ENCODE measurements at regions not wholly inside any gene's neighbourhood (a gene's known extent, or its start where the extent isn't known, plus 50 kb on each side); places are given as distances from the start of the nearest gene placed in this dataset.

DNA sequence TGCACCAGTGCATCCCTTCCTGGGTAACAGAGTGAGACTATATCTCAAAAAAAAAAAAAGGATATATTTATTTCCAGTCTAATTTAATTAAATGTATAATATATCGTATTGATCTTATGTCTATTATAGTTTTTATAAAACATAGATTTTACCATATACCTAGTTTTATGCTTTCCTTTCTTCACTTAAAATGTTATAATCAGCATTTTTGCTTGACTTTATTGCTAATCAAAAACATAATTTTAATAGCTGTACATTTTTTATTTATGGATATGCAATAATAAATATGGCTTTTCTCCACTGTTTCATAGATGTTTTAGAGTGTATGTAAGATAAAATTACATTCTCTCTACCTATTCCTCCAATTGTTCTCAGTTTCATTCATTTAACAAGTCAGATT, 958.0 kb downstream of the EPHA4 start:
- H3K9ac ChIP-seq (ENCODE audit: insufficient read depth, low read depth, low read length), result no peak overlapping the region
- TF ChIP-seq NONO (IDR thresholded peaks at IDR 0.05) (no peak), NONO (CRISPR knock-in tag; conservative IDR thresholded peaks at IDR 0.05) (no peak), ZKSCAN8 (CRISPR knock-in tag; IDR thresholded peaks at IDR 0.05; ENCODE audit: borderline replicate concordance) (no peak), ZFP37 (CRISPR knock-in tag; IDR thresholded peaks at IDR 0.05; ENCODE audit: borderline replicate concordance) (no peak), MAFF (IDR thresholded peaks at IDR 0.05; ENCODE audit: low read depth, low read length) (peak; percentile 62; the same call in 1 of the 2 replicates), CAMTA2 (CRISPR knock-in tag; IDR thresholded peaks at IDR 0.05; ENCODE audit: borderline replicate concordance) (no peak), MAFK (conservative IDR thresholded peaks at IDR 0.05 in 1 of 2, IDR thresholded peaks at IDR 0.05 in 1 of 2; ENCODE audit: low read length in 2 of 2) (peak; percentile 52 to 80; a peak in 3 of 4 replicates)
- H4K20me1 ChIP-seq (ENCODE audit: insufficient read depth, low read length), result no peaks in the 10 kb centered on the region
- BruUV-seq (replicated peaks), result no TSS peak
- WGBS (ENCODE audit: low lambda C conversion rate), result 3% methylated on average over 1 of the region's 1 CpG
- H3K27me3 ChIP-seq (ENCODE audit: control insufficient read depth in 1 of 2, insufficient read depth in 2 of 2, low read length in 2 of 2), result no peaks in the 10 kb centered on the region
- ATAC-seq, result no peak
- in situ Hi-C loops (cut with HindIII; ENCODE audit: extremely low pct_ligation_motif_present, low pct_unique_long_range_greater_than_20kb), result no loop called here
- no peaks in the 10 kb centered on the region for H3K4me1 ChIP-seq (ENCODE audit: insufficient read depth, low read length)
- CTCF ChIA-PET (ENCODE audit: low intra/inter-chr PET ratio, low total read pairs), result no interaction called here
- no peak for DNase-seq (ENCODE audit: low spot score)
- H3K4me3 ChIP-seq (replicated peaks in 1 of 3; ENCODE audit: insufficient read depth in 1 of 3, low read depth in 2 of 3, low read length in 3 of 3), result no peak overlapping the region
- H2AFZ ChIP-seq (ENCODE audit: low read length), result no peak overlapping the region
- FAIRE-seq, result no peak
- no peaks in the 10 kb centered on the region for H3K36me3 ChIP-seq (replicated peaks in 1 of 2; ENCODE audit: control insufficient read depth in 1 of 2, insufficient read depth in 2 of 2, low read length in 2 of 2)
- H3K4me2 ChIP-seq (ENCODE audit: low read depth, low read length), result no peak overlapping the region
- no peaks in the 10 kb centered on the region for H3K79me2 ChIP-seq (ENCODE audit: insufficient read depth, low read length)
- no peak overlapping the region for H3K27ac ChIP-seq (ENCODE audit: extremely low read length, insufficient read depth, low read length)
- H3K9me3 ChIP-seq (ENCODE audit: low read length), result peaks cover 23% of the 10 kb centered on the region; the same call in 1 of the 2 replicates
- intact Hi-C loops (cut with micrococcal nuclease; ENCODE audit: unreplicated experiment), result no loop called here
- POLR2A ChIA-PET, result no interaction called here

DNA sequence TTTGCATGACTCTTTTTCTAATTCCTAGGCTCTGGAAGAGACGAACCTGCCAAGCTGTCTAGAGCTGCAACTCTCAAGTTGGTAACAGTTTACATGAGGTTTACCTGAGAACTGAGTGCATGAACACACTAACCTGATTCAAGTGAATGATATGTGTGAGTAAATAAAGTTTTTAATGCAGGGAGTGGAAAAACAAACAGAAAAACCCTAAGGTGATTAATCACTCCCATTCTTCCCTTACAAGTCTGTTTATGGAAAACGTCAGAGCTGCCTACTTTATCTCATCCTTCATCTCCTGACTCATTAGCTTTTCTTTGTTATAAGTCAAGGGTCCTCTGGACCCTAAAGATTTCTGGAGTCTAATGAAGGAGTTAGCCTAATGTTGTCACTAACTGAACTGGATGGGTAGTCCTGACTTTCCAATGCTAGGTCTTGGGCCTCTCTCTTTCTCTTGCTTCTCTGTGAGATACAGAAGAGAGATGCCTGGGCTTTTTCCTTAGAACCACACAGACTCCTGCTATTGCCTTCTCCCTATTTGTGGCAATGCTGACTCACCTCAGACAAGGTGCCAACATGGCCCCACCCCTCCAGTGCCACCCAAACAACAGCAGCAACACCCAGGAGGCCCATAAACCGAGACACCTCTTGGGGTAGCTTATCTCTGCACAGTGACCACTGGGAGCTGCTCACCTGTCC, 952.4 kb downstream of the EPHA4 start:
- no peak overlapping the region for H3K27ac ChIP-seq (ENCODE audit: extremely low read length, insufficient read depth, low read length)
- no peak overlapping the region for H2AFZ ChIP-seq (ENCODE audit: low read length)
- TF ChIP-seq ARID4A (CRISPR knock-in tag; IDR thresholded peaks at IDR 0.05; ENCODE audit: borderline replicate concordance) (no peak), ZNF34 (CRISPR knock-in tag; IDR thresholded peaks at IDR 0.05; ENCODE audit: borderline replicate concordance) (no peak), ZNF260 (CRISPR knock-in tag; IDR thresholded peaks at IDR 0.05; ENCODE audit: borderline replicate concordance, low read depth) (no peak), HMGA1 (CRISPR knock-in tag; conservative IDR thresholded peaks at IDR 0.05) (no peak), CREB1 (IDR thresholded peaks at IDR 0.05) (no peak), CREB1 (CRISPR knock-in tag; IDR thresholded peaks at IDR 0.05) (no peak), ATF7 (IDR thresholded peaks at IDR 0.05) (no peak), ATF7 (CRISPR knock-in tag; IDR thresholded peaks at IDR 0.05) (no peak), MEF2D (CRISPR knock-in tag; IDR thresholded peaks at IDR 0.05) (no peak)

More for the DNA sequence above, 952.4 kb downstream of the EPHA4 start:
- H4K20me1 ChIP-seq (ENCODE audit: insufficient read depth, low read length), result no peaks in the 10 kb centered on the region
- POLR2A ChIA-PET, result no interaction called here
- H3K4me2 ChIP-seq (ENCODE audit: low read depth, low read length), result no peak overlapping the region
- ATAC-seq (no peak), DNase-seq (ENCODE audit: low spot score) (no peak), FAIRE-seq (no peak)
- no TSS peak for BruUV-seq (replicated peaks)
- CTCF ChIA-PET (ENCODE audit: low intra/inter-chr PET ratio, low total read pairs), result no interaction called here
- no peaks in the 10 kb centered on the region for H3K36me3 ChIP-seq (replicated peaks in 1 of 2; ENCODE audit: control insufficient read depth in 1 of 2, insufficient read depth in 2 of 2, low read length in 2 of 2)
- H3K9ac ChIP-seq (ENCODE audit: insufficient read depth, low read depth, low read length), result no peak overlapping the region
- peaks cover 24% of the 10 kb centered on the region for H3K9me3 ChIP-seq (ENCODE audit: low read length)
- no peaks in the 10 kb centered on the region for H3K4me1 ChIP-seq (ENCODE audit: insufficient read depth, low read length)
- intact Hi-C loops (cut with micrococcal nuclease; ENCODE audit: unreplicated experiment), result no loop called here
- no peaks in the 10 kb centered on the region for H3K27me3 ChIP-seq (ENCODE audit: control insufficient read depth in 1 of 2, insufficient read depth in 2 of 2, low read length in 2 of 2)
- in situ Hi-C loops (cut with HindIII; ENCODE audit: extremely low pct_ligation_motif_present, low pct_unique_long_range_greater_than_20kb), result no loop called here
- WGBS (ENCODE audit: low lambda C conversion rate), result 1% methylated on average over 3 of the region's 3 CpGs
- no peaks in the 10 kb centered on the region for H3K79me2 ChIP-seq (ENCODE audit: insufficient read depth, low read length)
- no peak overlapping the region for H3K4me3 ChIP-seq (replicated peaks in 1 of 3; ENCODE audit: insufficient read depth in 1 of 3, low read depth in 2 of 3, low read length in 3 of 3)
